ENCODE measurements at regions not wholly inside any gene's neighbourhood (a gene's known extent, or its start where the extent isn't known, plus 50 kb on each side); places are given as distances from the start of the nearest gene placed in this dataset.

DNA sequence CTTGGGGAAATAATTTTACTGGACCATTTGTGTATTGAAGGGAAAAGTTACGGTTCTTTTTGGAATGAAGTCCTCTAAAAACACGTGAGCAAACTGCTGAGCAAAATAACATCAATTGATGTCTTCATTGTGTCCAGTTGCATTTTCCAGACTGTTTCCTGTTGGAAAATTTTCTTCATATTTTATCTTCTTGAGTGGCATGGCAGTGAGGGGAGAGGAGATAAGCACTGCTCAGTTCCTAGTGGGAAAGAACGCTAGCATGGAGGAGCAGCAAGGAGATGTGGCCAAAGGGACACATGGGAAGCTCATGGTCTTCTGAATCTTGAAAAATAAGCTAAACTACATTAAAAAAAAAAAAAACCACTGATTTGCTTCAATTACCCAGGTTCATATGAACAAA lies 776.0 kb downstream of the TFAP2A start:
- TF ChIP-seq, protein P1, sequence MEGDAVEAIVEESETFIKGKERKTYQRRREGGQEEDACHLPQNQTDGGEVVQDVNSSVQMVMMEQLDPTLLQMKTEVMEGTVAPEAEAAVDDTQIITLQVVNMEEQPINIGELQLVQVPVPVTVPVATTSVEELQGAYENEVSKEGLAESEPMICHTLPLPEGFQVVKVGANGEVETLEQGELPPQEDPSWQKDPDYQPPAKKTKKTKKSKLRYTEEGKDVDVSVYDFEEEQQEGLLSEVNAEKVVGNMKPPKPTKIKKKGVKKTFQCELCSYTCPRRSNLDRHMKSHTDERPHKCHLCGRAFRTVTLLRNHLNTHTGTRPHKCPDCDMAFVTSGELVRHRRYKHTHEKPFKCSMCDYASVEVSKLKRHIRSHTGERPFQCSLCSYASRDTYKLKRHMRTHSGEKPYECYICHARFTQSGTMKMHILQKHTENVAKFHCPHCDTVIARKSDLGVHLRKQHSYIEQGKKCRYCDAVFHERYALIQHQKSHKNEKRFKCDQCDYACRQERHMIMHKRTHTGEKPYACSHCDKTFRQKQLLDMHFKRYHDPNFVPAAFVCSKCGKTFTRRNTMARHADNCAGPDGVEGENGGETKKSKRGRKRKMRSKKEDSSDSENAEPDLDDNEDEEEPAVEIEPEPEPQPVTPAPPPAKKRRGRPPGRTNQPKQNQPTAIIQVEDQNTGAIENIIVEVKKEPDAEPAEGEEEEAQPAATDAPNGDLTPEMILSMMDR (IDR thresholded peaks at IDR 0.05), result no peak
- TF ChIP-seq POLR2AphosphoS5 (IDR thresholded peaks at IDR 0.05; ENCODE audit: insufficient read depth in 1 of 2, low read depth in 1 of 2), result no peak

Data from vagina (tissue), 2 donors.